ENCODE measurements at regions not wholly inside any gene's neighbourhood (a gene's known extent, or its start where the extent isn't known, plus 50 kb on each side); places are given as distances from the start of the nearest gene placed in this dataset.

DNA sequence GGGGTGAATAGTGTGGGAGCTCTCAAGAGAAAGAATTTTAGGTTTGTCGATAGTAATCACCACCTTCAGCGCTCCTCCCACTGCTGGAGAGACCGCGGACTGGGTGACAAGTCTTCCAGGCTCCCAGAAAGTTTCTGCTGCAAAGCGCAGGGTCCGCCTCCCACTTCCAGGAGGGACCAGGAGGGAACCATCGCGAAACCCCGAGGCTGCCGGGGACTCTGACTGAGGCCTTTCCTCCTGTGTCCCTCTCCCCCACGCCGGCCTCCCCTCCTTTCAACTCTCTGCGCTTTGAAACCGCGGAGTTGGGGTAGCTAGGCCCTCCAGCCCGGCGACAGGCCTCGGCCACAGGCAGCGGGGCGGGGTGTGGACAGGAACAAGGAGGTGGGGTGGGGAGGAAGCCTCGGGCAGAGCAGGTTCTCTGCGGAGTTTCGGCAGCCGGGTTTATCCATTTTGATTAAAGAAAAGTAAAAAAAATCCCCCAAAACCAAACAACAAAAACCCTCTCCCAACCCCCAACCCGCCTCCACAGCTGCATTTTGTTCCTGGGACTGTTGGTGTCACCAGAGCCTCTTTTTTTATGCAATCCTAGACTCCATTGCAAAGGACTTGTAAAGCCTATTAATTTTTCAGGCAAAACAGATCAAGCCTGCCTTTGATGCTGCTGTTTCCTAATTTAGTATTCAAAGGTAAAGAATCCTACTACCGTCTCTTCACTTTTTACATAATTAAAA lies 157.2 kb downstream of the TM9SF2 start:
- no peaks in the 10 kb centered on the region for H3K9me3 Mint-ChIP-seq
- H3K27ac Mint-ChIP-seq (ENCODE audit: unreplicated experiment), result peak overlapping the region; percentile 79
- DNase-seq (ENCODE audit: low read depth, low spot score), result peak; percentile 54
- peaks cover 41% of the 10 kb centered on the region for H3K27me3 Mint-ChIP-seq (ENCODE audit: low read depth)
- TF ChIP-seq CTCF (conservative IDR thresholded peaks at IDR 0.05), result peak; percentile 62
- H3K4me1 Mint-ChIP-seq, result peaks cover 60% of the 10 kb centered on the region
- no peaks in the 10 kb centered on the region for H3K36me3 Mint-ChIP-seq (ENCODE audit: low read depth)
- H3K4me3 Mint-ChIP-seq, result peak overlapping the region; percentile 84

GRCh38 chr13:99657848-99658260 lies 156.6 kb downstream of the TM9SF2 start:
- Mint-ChIP-seq H3K36me3 (ENCODE audit: low read depth) (no peaks in the 10 kb centered on the region), H3K27ac (ENCODE audit: unreplicated experiment) (peak overlapping the region; percentile 86), H3K4me1 (peaks cover 56% of the 10 kb centered on the region), H3K9me3 (no peaks in the 10 kb centered on the region), H3K27me3 (ENCODE audit: low read depth) (peaks cover 40% of the 10 kb centered on the region), H3K4me3 (peak overlapping the region; percentile 84)
- peak; percentile 41 for DNase-seq (ENCODE audit: low read depth, low spot score)
- no peak for TF ChIP-seq CTCF (conservative IDR thresholded peaks at IDR 0.05)

DNA sequence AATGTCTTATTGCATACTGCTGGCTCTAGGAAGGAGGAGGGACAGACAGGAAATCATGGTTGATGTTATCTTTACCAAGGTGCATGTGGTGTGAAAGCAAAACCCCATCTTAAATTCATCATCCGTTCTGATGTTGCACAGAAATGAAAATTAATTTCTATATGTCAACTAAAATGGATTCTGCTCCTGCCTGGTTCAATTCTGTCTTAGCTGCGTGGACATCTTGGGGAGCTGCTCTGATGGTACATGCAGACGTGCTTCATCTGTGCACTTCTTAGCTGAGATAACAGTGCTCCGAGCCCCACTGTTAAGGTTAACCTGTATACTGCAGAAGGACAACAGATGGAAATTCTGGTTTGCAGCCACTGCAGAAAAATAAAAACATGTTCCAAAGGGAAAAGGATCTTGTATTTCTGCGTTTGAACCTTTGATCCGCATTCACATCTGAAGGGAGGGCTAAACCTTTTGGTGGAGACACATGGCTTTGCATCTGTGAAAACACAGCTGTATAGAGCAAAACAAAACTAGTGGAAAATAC lies 155.6 kb downstream of the TM9SF2 start:
- Mint-ChIP-seq H3K4me1 (peaks cover 50% of the 10 kb centered on the region), H3K36me3 (ENCODE audit: low read depth) (no peaks in the 10 kb centered on the region), H3K9me3 (no peaks in the 10 kb centered on the region), H3K27ac (ENCODE audit: unreplicated experiment) (no peak overlapping the region), H3K4me3 (peak overlapping the region; percentile 66), H3K27me3 (ENCODE audit: low read depth) (peaks cover 37% of the 10 kb centered on the region)
- DNase-seq (ENCODE audit: low read depth, low spot score), result no peak
- no peak for TF ChIP-seq CTCF (conservative IDR thresholded peaks at IDR 0.05)

GRCh38 chr13:99656092-99656745 lies 154.9 kb downstream of the TM9SF2 start:
- Mint-ChIP-seq H3K9me3 (no peaks in the 10 kb centered on the region), H3K27me3 (ENCODE audit: low read depth) (peaks cover 32% of the 10 kb centered on the region), H3K4me3 (peak overlapping the region; percentile 81), H3K4me1 (peaks cover 44% of the 10 kb centered on the region), H3K36me3 (ENCODE audit: low read depth) (no peaks in the 10 kb centered on the region), H3K27ac (ENCODE audit: unreplicated experiment) (no peak overlapping the region)
- DNase-seq (ENCODE audit: low read depth, low spot score), result peak; percentile 88
- peak; percentile 94 for TF ChIP-seq CTCF (conservative IDR thresholded peaks at IDR 0.05)

GRCh38 chr13:99655351-99656091 lies 154.2 kb downstream of the TM9SF2 start:
- no peak for TF ChIP-seq CTCF (conservative IDR thresholded peaks at IDR 0.05)
- H3K27me3 Mint-ChIP-seq (ENCODE audit: low read depth), result peaks cover 31% of the 10 kb centered on the region
- H3K36me3 Mint-ChIP-seq (ENCODE audit: low read depth), result no peaks in the 10 kb centered on the region
- no peak for DNase-seq (ENCODE audit: low read depth, low spot score)
- no peak overlapping the region for H3K27ac Mint-ChIP-seq (ENCODE audit: unreplicated experiment)
- peaks cover 42% of the 10 kb centered on the region for H3K4me1 Mint-ChIP-seq
- peak overlapping the region; percentile 81 for H3K4me3 Mint-ChIP-seq
- H3K9me3 Mint-ChIP-seq, result no peaks in the 10 kb centered on the region
